Testis (tissue), 2 donors: ENCODE measurements at regions not wholly inside any gene's neighbourhood (a gene's known extent, or its start where the extent isn't known, plus 50 kb on each side); places are given as distances from the start of the nearest gene placed in this dataset.

Experiments used
- DNase-seq: peaks from one replicate; pipeline ENCODE4 v3.0.0-alpha.2; 2019
- H3K27ac ChIP-seq, 2 donors: fragments of 200-600 bp; sonication (generic); one replicate each; pipeline ENCODE4 v1.5.1; 2019
- H3K27me3 ChIP-seq: fragments of 200-600 bp; sonication (generic); one replicate; pipeline ENCODE4 v1.5.1; 2019
- H3K36me3 ChIP-seq: fragments of 200-600 bp; sonication (generic); one replicate; pipeline ENCODE4 v1.5.1; 2017; ENCODE audit warnings: low read depth; ENCODE audit errors: missing control alignments
- H3K4me1 ChIP-seq: fragments of 200-600 bp; sonication (generic); one replicate; pipeline ENCODE4 v1.5.1; 2019
- H3K4me3 ChIP-seq, 2 donors: fragments of 200-600 bp; sonication (generic); one replicate each; pipeline ENCODE4 v1.5.1; 2017 to 2019
- H3K9me3 ChIP-seq: fragments of 200-600 bp; sonication (generic); one replicate; pipeline ENCODE4 v1.5.1; 2017
- POLR2A ChIP-seq: fragments of 450-650 bp; IDR thresholded peaks from one replicate; pipeline ENCODE4 v1.6.1; 2017; ENCODE audit warnings: antibody characterized with exemption, mild to moderate bottlenecking, moderate library complexity
- WGBS, 2 donors: methylation state at CpG; one replicate each; pipeline ENCODE4 v1.1.5; 2018; 5-methylcytosine and 5-hydroxymethylcytosine counted together
- intact Hi-C: fragments of 100-400 bp; cut with DNase I; formaldehyde crosslinking; loops from one replicate; pipeline ENCODE4 v1.15.1; 2023; ENCODE audit warnings: low total_unique reads
- TF ChIP-seq, protein P1 (sequence below), 3 experiments: fragments of 450-650 bp in 2 of 3; fragments of 200-600 bp in 1 of 3; sonication (generic) in 1 of 3; IDR thresholded peaks; one replicate each; pipeline ENCODE4 v1.5.1; 2016 to 2019; ENCODE audit warnings: antibody characterized with exemption in 3 of 3, mild to moderate bottlenecking in 2 of 3, moderate library complexity in 1 of 3

DNA sequence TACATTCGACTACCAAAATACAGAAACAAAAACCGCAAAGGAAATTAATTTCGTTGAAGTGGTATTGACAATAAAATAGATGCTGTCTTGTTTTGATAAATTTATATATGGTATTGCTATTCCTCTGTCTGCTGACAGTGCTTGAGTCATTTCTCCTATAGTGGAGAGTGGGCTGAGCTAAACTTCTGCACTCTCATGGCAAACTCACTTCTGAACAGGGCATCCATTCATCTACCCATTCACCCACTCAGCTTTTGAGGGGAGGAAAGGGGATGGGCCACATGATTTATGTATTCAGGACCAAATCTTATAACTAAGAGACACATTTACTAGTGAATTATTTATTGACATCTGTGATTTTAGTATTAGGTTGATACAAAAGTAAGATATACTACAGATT is 137.6 kb upstream of the PLXNA4 start:
- H3K4me3 ChIP-seq: no peak overlapping the region
- WGBS, 2 donors: 94 to 97% methylated on average over 3 of the region's 3 CpGs
- intact Hi-C loops: no loop called here
- H3K9me3 ChIP-seq: no peaks in the 10 kb centered on the region
- H3K27me3 ChIP-seq: no peaks in the 10 kb centered on the region
- no peak for DNase-seq
- TF ChIP-seq, protein P1, sequence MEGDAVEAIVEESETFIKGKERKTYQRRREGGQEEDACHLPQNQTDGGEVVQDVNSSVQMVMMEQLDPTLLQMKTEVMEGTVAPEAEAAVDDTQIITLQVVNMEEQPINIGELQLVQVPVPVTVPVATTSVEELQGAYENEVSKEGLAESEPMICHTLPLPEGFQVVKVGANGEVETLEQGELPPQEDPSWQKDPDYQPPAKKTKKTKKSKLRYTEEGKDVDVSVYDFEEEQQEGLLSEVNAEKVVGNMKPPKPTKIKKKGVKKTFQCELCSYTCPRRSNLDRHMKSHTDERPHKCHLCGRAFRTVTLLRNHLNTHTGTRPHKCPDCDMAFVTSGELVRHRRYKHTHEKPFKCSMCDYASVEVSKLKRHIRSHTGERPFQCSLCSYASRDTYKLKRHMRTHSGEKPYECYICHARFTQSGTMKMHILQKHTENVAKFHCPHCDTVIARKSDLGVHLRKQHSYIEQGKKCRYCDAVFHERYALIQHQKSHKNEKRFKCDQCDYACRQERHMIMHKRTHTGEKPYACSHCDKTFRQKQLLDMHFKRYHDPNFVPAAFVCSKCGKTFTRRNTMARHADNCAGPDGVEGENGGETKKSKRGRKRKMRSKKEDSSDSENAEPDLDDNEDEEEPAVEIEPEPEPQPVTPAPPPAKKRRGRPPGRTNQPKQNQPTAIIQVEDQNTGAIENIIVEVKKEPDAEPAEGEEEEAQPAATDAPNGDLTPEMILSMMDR (IDR thresholded peaks at IDR 0.05): no peak
- no peak for TF ChIP-seq POLR2A
- H3K36me3 ChIP-seq: no peaks in the 10 kb centered on the region
- no peaks in the 10 kb centered on the region for H3K4me1 ChIP-seq
- no peak overlapping the region for H3K27ac ChIP-seq

DNA sequence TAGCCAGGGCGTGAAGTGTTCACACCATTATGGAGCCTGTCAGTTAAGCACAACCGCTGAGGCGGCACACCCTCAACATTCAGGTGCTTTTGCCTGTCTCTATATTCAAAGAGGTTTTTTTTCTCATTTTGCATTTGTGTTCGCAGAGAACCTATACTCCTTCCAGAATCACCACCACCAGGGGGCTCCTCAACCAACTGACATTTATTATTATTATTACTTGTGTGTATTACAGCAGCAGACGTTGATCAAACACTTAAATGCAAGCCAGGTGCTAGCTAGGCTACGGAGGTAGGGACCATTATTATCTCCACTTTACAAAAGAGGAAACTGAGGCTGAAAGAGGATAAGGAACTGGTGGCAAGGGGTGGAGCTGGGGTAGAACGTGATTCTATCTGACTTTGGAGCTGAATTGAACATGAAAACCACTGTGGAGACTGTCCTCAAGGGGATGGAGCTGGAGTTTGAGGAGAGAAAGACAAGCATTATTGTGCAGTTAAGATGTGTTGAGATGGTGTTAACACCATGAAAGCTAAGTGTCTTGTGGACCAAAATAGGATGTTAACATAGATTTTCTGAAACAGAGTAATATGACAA is 133.8 kb upstream of the PLXNA4 start:
- intact Hi-C loops: no loop called here
- peak; percentile 72 for DNase-seq
- whole genome bisulfite sequencing, 2 donors: 77 to 78% methylated on average over 7 of the region's 7 CpGs
- H3K4me1 ChIP-seq: no peaks in the 10 kb centered on the region
- no peak overlapping the region for H3K27ac ChIP-seq
- no peaks in the 10 kb centered on the region for H3K9me3 ChIP-seq
- no peaks in the 10 kb centered on the region for H3K36me3 ChIP-seq
- no peak overlapping the region for H3K4me3 ChIP-seq
- no peaks in the 10 kb centered on the region for H3K27me3 ChIP-seq
- no peak for TF ChIP-seq POLR2A
- TF ChIP-seq, protein P1 (IDR thresholded peaks at IDR 0.05): peak; percentile 32 to 48 (median 42)

DNA sequence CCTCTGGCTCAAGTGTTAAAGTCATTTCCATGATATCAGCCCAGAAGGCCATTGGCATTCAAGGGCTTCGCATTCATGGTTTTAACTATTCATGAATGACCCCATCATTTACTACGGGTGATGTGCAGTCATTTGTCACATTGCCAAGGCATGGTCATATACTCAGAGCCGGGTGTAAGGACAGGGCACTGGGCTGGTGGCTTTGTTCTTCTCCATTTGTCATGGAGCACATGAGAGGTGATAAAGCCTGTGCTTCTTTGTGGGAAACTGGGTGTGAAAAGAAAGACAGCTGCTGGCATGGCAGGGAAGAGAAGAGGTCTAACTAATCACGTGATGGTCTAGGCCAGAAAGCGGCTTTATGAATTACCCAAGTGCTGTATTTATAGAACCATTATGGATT is 132.2 kb upstream of the PLXNA4 start:
- no peak for TF ChIP-seq POLR2A
- TF ChIP-seq, protein P1 (IDR thresholded peaks at IDR 0.05): no peak
- DNase-seq: no peak
- H3K4me1 ChIP-seq: no peaks in the 10 kb centered on the region
- 91% methylated on average over 5 of the region's 5 CpGs for WGBS, 2 donors
- H3K36me3 ChIP-seq: no peaks in the 10 kb centered on the region
- intact Hi-C loops: no loop called here
- H3K4me3 ChIP-seq: no peak overlapping the region
- H3K9me3 ChIP-seq: no peaks in the 10 kb centered on the region
- H3K27ac ChIP-seq: no peak overlapping the region
- H3K27me3 ChIP-seq: no peaks in the 10 kb centered on the region

DNA sequence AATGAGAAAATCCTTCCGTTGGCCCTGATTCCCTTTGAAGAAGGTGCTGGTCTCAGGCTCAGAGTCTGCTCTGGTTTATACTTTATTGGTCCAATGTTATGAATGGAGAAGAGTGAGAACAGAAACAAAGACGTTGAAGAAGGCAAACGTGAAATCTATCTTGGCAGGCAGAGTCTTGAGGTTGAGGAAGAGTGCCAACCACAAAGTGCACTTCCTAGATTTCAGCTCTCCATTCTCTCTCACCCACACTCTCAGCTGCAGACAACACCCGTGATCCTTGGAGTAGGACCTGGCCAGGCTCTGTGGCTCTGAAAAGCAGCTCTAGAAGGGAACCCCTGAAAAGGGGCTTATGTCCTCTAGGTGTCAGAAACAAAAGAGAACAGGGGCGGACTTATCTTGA is 128.9 kb upstream of the PLXNA4 start:
- no peak for DNase-seq
- no peak for TF ChIP-seq POLR2A
- TF ChIP-seq, protein P1 (IDR thresholded peaks at IDR 0.05): no peak
- 68 to 75% methylated on average over 5 of the region's 5 CpGs for WGBS, 2 donors

DNA sequence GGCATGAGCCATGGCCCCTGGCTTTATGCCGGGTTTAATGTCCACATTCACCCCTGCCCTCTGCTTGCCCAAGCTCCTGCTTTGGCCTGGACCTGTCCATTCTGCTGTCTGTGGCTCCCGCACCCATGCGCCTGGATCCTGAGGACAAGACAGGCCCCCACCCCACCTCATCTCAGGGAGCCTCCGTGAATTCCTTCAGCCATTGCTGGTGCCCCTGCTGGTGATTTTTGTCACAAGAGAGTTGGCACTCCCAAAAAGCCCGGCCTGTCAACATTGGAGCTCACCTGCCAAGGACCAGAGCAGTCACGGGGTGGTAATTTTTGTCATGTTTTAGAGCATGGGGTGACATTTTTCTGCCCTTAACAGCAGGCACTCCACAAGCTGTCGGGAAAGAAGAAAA is 127.5 kb upstream of the PLXNA4 start:
- intact Hi-C loops: no loop called here
- no peak for TF ChIP-seq POLR2A
- TF ChIP-seq, protein P1 (IDR thresholded peaks at IDR 0.05): no peak
- DNase-seq: no peak
- H3K4me3 ChIP-seq: no peak overlapping the region
- H3K36me3 ChIP-seq: no peaks in the 10 kb centered on the region
- H3K4me1 ChIP-seq: no peaks in the 10 kb centered on the region
- no peak overlapping the region for H3K27ac ChIP-seq
- no peaks in the 10 kb centered on the region for H3K27me3 ChIP-seq
- no peaks in the 10 kb centered on the region for H3K9me3 ChIP-seq
- WGBS, 2 donors: 94 to 96% methylated on average over 6 to 7 of the region's 7 CpGs

More for the DNA sequence above, 128.9 kb upstream of the PLXNA4 start:
- no peak overlapping the region for H3K27ac ChIP-seq
- no peaks in the 10 kb centered on the region for H3K27me3 ChIP-seq
- H3K4me1 ChIP-seq: no peaks in the 10 kb centered on the region
- no peaks in the 10 kb centered on the region for H3K36me3 ChIP-seq
- intact Hi-C loops: no loop called here
- H3K4me3 ChIP-seq: no peak overlapping the region
- H3K9me3 ChIP-seq: no peaks in the 10 kb centered on the region
